Mononuclear cell (primary cell): ENCODE measurements at regions not wholly inside any gene's neighbourhood (a gene's known extent, or its start where the extent isn't known, plus 50 kb on each side); places are given as distances from the start of the nearest gene placed in this dataset.
"Not testable (repeated sequence)": the region's sequence is repeated elsewhere in the genome, so short reads cannot be mapped to it uniquely, and the experiment has no call there.

Source experiments
- H3K27me3 ChIP-seq: 2 replicates; pipeline ENCODE4 v1.6.0; 2011; ENCODE audit warnings: low read length, control low read depth; ENCODE audit not compliant: insufficient read depth
- H3K4me1 ChIP-seq: 2 replicates; pipeline ENCODE4 v1.5.1; 2011; ENCODE audit warnings: mild to moderate bottlenecking, low read length, control low read depth; ENCODE audit not compliant: insufficient read depth
- H3K4me3 ChIP-seq: 2 replicates; pipeline ENCODE4 v1.5.1; 2011; ENCODE audit warnings: mild to moderate bottlenecking, low read length, moderate library complexity
- H3K9me3 ChIP-seq: 2 replicates; pipeline ENCODE4 v1.5.1; 2011; ENCODE audit warnings: low read depth, mild to moderate bottlenecking, control low read depth, low read length

- no peak overlapping the region for H3K4me3 ChIP-seq
- no peaks in the 10 kb centered on the region for H3K9me3 ChIP-seq
- H3K27me3 ChIP-seq = no peaks in the 10 kb centered on the region
- no peaks in the 10 kb centered on the region for H3K4me1 ChIP-seq
Observed at GRCh38 chr18:39449566-39449965, 1884.0 kb upstream of the CELF4 start.

- Histone ChIP-seq H3K9me3 (no peaks in the 10 kb centered on the region), H3K27me3 (no peaks in the 10 kb centered on the region), H3K4me1 (no peaks in the 10 kb centered on the region), H3K4me3 (no peak overlapping the region)
Observed at GRCh38 chr18:39448942-39449341, 1883.3 kb upstream of the CELF4 start.

- not testable (repeated sequence) for H3K4me3 ChIP-seq, H3K27me3 ChIP-seq, H3K4me1 ChIP-seq, H3K9me3 ChIP-seq
Observed at GRCh38 chr18:39444957-39445356, 1879.4 kb upstream of the CELF4 start.

GRCh38 chr18:39441648-39442047 lies 1876.0 kb upstream of the CELF4 start:
- no peaks in the 10 kb centered on the region for H3K4me1 ChIP-seq
- H3K27me3 ChIP-seq = no peaks in the 10 kb centered on the region
- H3K9me3 ChIP-seq = no peaks in the 10 kb centered on the region
- H3K4me3 ChIP-seq = no peak overlapping the region

GRCh38 chr18:39435996-39436395 lies 1870.4 kb upstream of the CELF4 start:
- Histone ChIP-seq H3K9me3 (no peaks in the 10 kb centered on the region), H3K4me1 (no peaks in the 10 kb centered on the region), H3K4me3 (no peak overlapping the region), H3K27me3 (no peaks in the 10 kb centered on the region)

GRCh38 chr18:39435209-39435608 lies 1869.6 kb upstream of the CELF4 start:
- no peaks in the 10 kb centered on the region for H3K4me1 ChIP-seq
- H3K27me3 ChIP-seq = no peaks in the 10 kb centered on the region
- H3K4me3 ChIP-seq = no peak overlapping the region
- H3K9me3 ChIP-seq = no peaks in the 10 kb centered on the region

- Histone ChIP-seq H3K27me3 (no peaks in the 10 kb centered on the region), H3K4me3 (no peak overlapping the region), H3K4me1 (no peaks in the 10 kb centered on the region), H3K9me3 (no peaks in the 10 kb centered on the region)
Observed at GRCh38 chr18:39434223-39434920, 1868.8 kb upstream of the CELF4 start.

GRCh38 chr18:39425172-39425850 lies 1859.7 kb upstream of the CELF4 start:
- no peak overlapping the region for H3K4me3 ChIP-seq
- H3K9me3 ChIP-seq = no peaks in the 10 kb centered on the region
- no peaks in the 10 kb centered on the region for H3K27me3 ChIP-seq
- H3K4me1 ChIP-seq = no peaks in the 10 kb centered on the region

- no peaks in the 10 kb centered on the region for H3K9me3 ChIP-seq
- no peaks in the 10 kb centered on the region for H3K27me3 ChIP-seq
- H3K4me3 ChIP-seq = no peak overlapping the region
- H3K4me1 ChIP-seq = no peaks in the 10 kb centered on the region
Observed at GRCh38 chr18:39424261-39424660, 1858.7 kb upstream of the CELF4 start.

GRCh38 chr18:39421276-39421675 lies 1855.7 kb upstream of the CELF4 start:
- no peaks in the 10 kb centered on the region for H3K27me3 ChIP-seq

GRCh38 chr18:39419315-39419714 lies 1853.7 kb upstream of the CELF4 start:
- Histone ChIP-seq H3K27me3 (no peaks in the 10 kb centered on the region), H3K9me3 (no peaks in the 10 kb centered on the region), H3K4me3 (no peak overlapping the region), H3K4me1 (no peaks in the 10 kb centered on the region)

More at GRCh38 chr18:39421276-39421675, 1855.7 kb upstream of the CELF4 start:
- Histone ChIP-seq H3K9me3 (no peaks in the 10 kb centered on the region), H3K4me3 (no peak overlapping the region), H3K4me1 (no peaks in the 10 kb centered on the region)

- H3K27me3 ChIP-seq = no peaks in the 10 kb centered on the region
- no peak overlapping the region for H3K4me3 ChIP-seq
- no peaks in the 10 kb centered on the region for H3K9me3 ChIP-seq
- H3K4me1 ChIP-seq = no peaks in the 10 kb centered on the region
Observed at GRCh38 chr18:39415471-39415870, 1849.9 kb upstream of the CELF4 start.

GRCh38 chr18:39414009-39414700 lies 1848.6 kb upstream of the CELF4 start:
- H3K4me1 ChIP-seq = no peaks in the 10 kb centered on the region
- no peaks in the 10 kb centered on the region for H3K9me3 ChIP-seq
- H3K27me3 ChIP-seq = no peaks in the 10 kb centered on the region
- H3K4me3 ChIP-seq = no peak overlapping the region

GRCh38 chr18:39406941-39407340 lies 1841.3 kb upstream of the CELF4 start:
- Histone ChIP-seq H3K9me3 (no peaks in the 10 kb centered on the region), H3K4me1 (no peaks in the 10 kb centered on the region), H3K4me3 (no peak overlapping the region), H3K27me3 (no peaks in the 10 kb centered on the region)

GRCh38 chr18:39403121-39403520 lies 1837.5 kb upstream of the CELF4 start:
- Histone ChIP-seq H3K4me3 (no peak overlapping the region), H3K9me3 (no peaks in the 10 kb centered on the region), H3K4me1 (no peaks in the 10 kb centered on the region), H3K27me3 (no peaks in the 10 kb centered on the region)
